ENCODE measurements at regions not wholly inside any gene's neighbourhood (a gene's known extent, or its start where the extent isn't known, plus 50 kb on each side); places are given as distances from the start of the nearest gene placed in this dataset.

DNA sequence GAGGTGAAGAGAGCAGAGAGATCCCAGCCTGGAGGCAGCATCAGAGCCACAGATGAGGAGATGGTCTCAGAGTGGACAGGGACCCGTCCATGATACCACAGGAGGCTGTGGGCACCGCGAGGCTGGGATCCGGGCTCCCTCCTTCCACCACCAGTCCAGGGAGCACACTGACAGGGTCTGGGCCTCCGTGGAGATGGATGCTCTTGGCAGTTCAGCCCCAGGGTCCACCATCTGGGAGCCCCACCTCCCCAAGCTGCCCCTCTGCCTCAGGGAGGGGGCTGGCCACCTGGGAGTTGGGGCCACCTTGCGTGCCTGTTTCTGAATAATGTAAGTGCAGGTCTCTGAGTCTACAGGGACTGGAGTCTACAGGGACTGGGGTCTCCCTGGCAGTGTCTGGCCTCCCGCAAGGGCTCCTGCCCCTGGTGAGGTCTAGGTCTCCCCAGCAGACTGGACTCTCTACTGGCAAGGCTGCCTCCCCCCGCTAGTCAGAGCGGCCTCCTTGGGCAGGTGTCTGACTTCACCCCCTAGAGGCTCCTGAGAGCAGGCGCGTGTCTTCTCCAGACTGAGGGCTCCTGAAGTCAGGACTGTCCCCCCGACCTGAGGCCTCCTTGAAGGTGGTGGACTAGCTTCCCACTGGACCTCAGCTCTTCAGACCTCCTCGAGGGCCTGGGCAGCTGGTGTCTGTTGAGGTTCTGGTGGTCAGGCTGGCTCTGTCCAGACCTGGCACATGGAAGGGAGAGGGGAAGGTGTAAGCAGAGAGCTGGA lies 218.5 kb downstream of the PTPRU start:
- TF ChIP-seq TAF1 (IDR thresholded peaks at IDR 0.05; ENCODE audit: borderline replicate concordance, insufficient read depth, low read length) = no peak
- no peak for TF ChIP-seq POLR2AphosphoS5 (IDR thresholded peaks at IDR 0.05; ENCODE audit: low read depth, low read length)

Measured in PFSK-1 (cell line).